ENCODE measurements at regions not wholly inside any gene's neighbourhood (a gene's known extent, or its start where the extent isn't known, plus 50 kb on each side); places are given as distances from the start of the nearest gene placed in this dataset.

- no peak for DNase-seq (ENCODE audit: low read depth, low spot score)
Observed at GRCh38 chr7:21029006-21029405, 242.3 kb upstream of the SP8 start.

DNA sequence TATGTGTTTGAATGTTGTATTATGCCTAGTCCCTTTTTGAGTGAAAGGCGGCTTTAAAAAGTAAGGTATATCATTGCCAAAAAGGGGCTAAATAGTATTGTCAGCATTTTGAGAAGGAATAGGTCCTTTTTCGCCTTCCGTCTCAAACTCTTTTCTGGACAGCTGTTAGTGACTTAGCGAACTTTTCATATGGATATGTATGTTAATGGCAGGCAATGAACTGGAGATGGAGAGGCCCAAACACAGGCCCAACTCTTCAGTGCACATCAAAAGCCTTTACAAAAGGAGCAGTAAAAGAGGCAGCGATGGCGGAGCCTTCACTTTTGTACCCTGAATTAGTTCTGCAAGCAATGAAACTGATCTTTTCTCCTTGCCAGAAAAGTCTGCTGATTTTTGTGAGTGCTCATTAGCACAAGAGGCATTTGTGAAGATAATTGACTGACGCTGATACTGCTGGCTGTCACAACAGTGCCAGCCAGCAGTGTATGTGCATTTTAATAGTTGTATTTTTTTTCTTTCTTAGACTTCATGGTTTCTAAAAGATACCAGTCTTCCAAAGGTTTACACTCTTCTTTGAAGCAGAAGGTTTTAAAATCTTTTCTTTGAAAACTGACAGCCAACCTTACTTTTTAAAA, 243.7 kb upstream of the SP8 start:
- no peak for DNase-seq (ENCODE audit: low read depth, low spot score)

- DNase-seq (ENCODE audit: low read depth, low spot score) = no peak
Observed at GRCh38 chr7:21041252-21041651, 254.6 kb upstream of the SP8 start.

DNA sequence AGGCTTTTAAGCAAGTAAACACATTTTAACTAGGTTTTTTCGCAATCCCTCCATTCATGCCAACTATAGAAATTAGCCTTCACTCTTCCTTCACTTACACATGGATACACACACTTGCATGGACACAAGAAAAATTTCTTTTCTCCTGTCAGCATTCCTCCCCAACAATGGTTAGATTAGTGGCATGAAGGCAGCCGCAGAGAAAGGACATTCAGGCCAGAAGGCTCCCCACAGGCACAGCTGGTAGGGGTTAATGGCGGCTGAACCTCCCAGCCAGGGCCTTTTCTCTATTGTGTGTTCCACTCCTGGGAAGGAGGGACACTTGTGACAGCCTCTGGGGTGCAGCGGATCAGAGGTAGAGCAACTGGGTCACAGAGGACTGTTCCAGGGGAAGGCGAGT, 255.0 kb upstream of the SP8 start:
- DNase-seq (ENCODE audit: low read depth, low spot score) = no peak

- DNase-seq (ENCODE audit: low read depth, low spot score) = no peak
Observed at GRCh38 chr7:21044384-21044783, 257.7 kb upstream of the SP8 start.

DNA sequence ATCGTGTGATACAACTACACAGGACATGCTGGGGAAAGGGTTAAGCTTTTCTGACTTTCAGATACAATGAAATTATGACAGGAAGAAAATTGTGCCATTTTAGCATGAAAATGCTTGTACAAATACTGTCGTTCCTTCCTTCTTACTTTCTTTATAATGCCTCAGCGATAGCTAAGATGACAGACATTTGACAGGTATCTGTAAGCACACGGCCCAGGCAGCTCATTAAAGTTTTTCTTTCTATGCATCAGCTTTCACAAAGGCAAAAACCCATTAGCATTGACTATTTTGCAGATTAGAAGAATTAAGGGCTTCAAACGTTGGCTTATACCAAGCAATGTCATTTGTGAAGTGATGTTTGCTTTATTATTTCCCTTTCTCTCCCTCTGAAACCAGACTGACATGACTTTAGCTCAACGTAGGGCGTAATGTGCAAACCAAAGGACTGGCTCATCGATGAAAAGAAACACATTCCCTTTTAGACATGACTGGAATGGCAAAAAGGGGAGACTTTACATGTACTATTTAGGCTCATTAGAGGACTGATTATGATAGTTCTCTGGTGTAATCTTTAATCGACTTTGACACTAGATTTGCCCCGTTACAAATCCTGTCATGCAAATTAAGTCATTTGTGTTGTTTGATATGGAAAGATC, 258.4 kb upstream of the SP8 start:
- no peak for DNase-seq (ENCODE audit: low read depth, low spot score)

DNA sequence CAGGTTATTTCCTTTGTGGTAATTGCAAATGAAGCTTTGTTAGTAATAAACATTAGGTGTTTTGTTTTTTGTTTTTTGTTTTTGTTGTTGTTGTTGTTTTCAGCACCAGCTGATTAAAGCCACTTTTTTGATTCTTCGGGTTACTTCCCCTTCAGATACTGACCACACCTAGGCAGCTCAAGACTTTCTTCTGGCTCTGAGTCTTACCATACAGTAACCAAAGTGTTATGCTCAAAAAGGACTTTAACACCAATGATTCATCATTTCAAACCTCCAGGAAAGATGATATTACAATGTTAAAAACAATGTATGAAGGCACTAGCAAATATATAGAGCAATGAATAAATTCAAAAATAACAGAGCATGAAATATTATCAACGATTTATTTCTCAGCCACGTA, 265.2 kb upstream of the SP8 start:
- DNase-seq (ENCODE audit: low read depth, low spot score) = no peak

DNA sequence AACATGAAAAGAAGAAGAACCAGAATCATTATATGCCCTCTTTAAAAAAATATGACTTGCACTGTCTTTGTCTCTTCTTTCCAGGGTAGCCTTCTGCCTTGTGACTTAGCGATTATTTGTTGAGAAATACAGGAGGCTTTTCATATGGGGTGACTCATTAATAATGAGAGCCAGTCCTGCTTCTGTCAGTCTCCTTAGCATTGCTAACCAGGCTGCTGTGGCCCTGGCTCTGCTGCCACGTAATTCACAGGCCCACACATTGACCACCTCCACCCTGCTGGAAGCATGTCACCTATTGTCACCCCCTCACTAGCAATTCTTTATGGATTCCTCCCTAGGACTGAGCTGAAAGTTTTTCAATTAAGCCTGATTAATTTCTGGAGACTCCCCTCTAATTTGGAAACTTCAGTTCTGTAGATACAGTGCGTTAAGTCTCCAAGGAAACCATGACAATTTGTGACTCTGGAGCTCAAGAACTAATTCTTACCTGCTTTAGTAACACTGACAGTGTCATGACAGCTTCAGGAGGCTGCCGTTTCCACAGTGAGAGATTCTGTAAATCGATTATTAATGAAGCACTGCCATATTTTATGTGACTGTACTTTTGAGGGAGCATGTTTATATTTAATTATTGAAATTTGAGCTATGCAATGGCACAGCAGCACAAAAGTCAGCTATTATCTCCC, 267.9 kb upstream of the SP8 start:
- DNase-seq (ENCODE audit: low read depth, low spot score) = no peak

GRCh38 chr7:21059069-21059468, 272.4 kb upstream of the SP8 start:
- DNase-seq (ENCODE audit: low read depth, low spot score) = no peak

GRCh38 chr7:21063106-21063505, 276.4 kb upstream of the SP8 start:
- no peak for DNase-seq (ENCODE audit: low read depth, low spot score)

DNA sequence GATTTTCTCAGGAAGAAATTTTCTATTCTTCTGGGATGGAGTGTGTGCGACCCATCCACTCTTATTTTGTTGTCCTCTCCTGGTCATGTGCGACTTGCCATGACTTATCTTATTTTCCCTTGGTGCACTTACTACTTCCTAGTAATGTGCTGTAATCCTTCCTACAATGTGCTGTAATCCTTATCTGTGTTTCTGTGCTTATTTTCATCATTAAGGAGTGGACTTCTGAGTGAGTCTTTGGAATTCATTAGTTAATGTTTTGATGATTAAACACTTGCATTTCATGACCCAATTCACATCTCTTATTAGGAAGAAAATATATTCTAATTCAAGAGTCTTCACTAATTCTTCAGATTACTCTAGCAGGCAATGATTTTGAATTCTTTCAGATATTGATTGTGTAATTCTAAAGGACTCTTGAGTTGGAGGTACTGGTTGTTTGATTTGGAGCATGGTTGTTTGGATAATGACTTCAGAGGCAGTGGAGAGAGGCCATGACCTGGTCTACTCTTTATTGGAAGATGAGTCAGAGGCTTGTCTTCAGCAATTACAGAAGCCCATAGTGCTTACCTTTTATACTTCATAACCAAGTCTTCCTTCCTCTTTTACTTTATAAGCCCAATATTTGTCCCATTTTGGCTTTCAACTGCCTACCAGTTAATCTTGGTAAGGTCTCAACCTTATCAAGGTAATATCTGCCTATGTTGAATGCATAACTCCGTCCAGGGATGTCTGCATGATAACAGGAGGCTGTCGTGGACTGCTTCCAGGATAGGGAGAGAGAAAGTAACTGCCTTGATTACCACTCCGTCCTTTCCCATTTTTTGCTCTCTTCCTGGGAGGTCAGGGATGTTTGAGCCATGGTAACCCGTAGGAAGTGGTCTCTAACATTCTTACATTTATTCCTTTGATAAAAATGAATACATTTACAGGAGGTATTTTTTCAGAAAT, 278.3 kb upstream of the SP8 start:
- DNase-seq (ENCODE audit: low read depth, low spot score) = no peak

GRCh38 chr7:21066221-21066620, 279.5 kb upstream of the SP8 start:
- no peak for DNase-seq (ENCODE audit: low read depth, low spot score)

DNA sequence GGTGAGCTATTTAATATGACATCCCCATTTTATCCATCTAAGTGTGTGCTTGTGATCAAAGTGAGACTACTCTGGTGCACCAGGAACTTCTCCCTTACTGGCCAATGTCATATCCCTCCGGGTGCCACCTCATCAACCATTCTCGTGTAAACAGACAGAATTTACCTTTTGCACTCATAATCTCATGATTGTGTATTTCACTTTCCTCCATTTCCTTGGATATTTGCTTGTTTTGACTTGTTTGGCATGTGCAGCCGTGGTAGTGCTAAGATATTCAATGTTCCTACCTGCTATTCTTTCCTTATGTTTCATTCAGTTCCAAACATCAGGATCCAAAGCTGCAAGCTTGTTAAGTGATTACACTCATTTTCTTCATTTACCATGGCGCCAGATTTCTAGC, 280.5 kb upstream of the SP8 start:
- DNase-seq (ENCODE audit: low read depth, low spot score) = no peak

GRCh38 chr7:21070571-21071090, 283.9 kb upstream of the SP8 start:
- no peak for DNase-seq (ENCODE audit: low read depth, low spot score)

DNA sequence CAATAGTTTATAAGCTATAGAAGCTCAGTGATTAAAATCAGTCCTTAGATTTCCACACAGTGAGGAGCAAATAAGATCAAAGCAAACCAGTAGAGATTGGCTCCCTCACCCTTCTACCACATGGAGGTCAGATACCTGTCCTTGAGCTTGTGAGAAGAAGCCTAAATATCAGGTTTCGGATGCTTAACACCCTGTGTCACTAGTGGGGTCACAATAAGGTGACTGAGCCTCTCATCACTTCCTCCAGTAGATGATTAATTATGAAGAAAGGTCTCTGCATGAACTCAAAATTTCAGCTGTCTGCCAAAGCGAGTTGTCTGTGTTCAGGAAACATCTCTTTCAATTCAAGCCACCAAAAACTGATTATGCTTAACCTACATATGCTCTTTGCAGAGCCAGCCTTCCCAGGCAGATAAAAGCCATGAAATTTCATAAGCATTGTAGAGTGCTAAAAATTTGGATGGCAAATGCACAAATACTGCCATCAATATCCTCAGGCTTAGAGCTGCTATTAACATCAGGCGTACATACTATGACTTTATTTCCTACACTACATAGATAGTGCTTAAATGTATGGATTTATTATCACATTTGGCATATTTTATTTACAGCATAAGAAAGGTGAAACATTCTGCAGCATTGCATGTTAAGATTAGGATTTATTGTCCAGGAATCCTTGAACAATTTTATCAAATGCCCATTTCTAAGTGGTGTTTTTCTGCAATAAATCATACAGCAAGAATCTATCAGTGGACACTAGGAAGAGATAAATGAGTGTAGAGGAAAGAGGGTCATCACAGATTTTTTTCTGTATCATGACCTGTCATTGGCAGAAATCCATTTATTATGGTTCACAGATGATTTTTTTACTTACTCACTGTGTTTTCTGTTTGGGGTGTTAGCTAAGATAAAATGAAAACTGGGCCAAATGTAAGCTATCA, 285.1 kb upstream of the SP8 start:
- no peak for DNase-seq (ENCODE audit: low read depth, low spot score)

DNA sequence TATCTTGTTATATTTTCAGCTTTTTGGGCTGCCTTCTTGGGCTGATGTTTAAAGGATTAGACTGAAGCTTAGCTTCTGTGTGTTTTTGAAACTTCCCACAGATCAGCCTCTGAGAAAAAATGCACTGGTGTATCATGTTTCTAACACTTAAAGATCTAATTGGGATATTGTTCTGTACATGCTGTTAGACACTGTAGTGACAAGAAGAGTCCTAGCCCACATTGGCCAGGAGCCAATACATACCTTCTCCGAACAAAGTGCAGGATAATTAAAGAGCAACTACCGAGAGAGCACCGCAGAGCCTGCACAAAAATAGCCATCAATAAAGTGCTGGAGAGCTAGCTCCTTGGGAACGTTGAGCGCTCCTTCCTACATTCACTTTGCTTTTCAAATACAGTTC, 289.4 kb upstream of the SP8 start:
- DNase-seq (ENCODE audit: low read depth, low spot score) = no peak

GRCh38 chr7:21076574-21076973, 289.9 kb upstream of the SP8 start:
- DNase-seq (ENCODE audit: low read depth, low spot score) = no peak

GRCh38 chr7:21077602-21078001, 290.9 kb upstream of the SP8 start:
- DNase-seq (ENCODE audit: low read depth, low spot score) = no peak

DNA sequence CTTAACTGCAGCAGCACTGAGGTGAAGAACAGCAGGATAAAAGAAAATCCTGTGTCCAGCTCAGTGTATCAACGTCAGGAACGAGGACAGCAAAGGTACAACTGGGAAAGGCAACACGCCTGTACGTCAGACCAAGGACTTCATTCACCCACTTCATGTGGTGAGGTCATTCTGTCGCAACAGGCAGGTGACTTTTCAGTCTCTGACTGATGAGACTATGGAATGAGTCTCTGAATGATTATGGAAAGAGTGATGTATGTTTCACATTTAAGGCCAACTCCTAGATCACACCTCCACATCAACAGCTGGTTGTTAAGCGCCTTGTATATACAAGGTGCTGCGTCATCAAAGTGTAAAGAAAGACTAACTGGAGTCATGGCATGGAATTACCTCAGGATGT, 297.6 kb upstream of the SP8 start:
- no peak for DNase-seq (ENCODE audit: low read depth, low spot score)

- DNase-seq (ENCODE audit: low read depth, low spot score) = no peak
Observed at GRCh38 chr7:21086688-21087087, 300.0 kb upstream of the SP8 start.

- DNase-seq (ENCODE audit: low read depth, low spot score) = no peak
Observed at GRCh38 chr7:21089653-21090052, 303.0 kb upstream of the SP8 start.
